ENCODE measurements at regions not wholly inside any gene's neighbourhood (a gene's known extent, or its start where the extent isn't known, plus 50 kb on each side); places are given as distances from the start of the nearest gene placed in this dataset.

GRCh38 chr13:106173346-106173745 is 362.1 kb downstream of the EFNB2 start:
- peak; percentile 88 for DNase-seq

DNA sequence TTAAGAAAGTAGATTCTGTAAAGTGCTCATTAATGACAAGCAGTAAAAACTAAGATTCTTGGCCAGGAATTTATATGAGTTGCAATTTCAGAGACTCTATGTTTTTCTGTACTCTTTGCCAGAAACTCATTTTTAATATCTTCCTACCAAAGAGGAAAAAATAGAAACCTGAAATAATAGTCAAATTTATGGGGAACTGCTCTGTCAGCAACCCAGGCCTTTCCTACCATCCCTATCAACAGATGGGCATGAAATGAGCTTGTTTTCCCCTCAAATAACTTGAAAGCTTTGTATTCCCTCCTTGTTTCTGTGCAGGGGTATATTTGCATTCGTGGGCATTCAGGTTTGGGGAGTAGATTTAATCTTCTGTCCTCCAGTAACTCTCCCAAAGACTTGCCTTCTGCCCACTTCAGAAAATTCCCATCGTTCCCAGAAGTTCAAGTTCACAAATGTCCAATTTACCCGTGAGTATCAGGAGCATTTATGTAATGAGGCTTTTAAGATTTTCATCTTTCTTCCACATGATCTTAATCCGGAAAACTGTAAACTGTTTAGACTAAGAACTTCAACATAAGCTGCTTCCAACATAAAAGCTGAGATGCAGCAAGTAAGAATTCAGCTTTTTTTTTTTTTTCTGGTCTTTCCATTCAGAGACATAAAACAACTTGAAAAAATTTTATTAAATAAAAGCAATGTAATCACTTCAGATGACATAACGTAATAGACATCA is 363.1 kb downstream of the EFNB2 start:
- no peak for DNase-seq

- DNase-seq = no peak
Measured at GRCh38 chr13:106163426-106163825, 372.0 kb downstream of the EFNB2 start.

- no peak for DNase-seq
Measured at GRCh38 chr13:106161146-106161545, 374.3 kb downstream of the EFNB2 start.

GRCh38 chr13:106159295-106160195 is 375.9 kb downstream of the EFNB2 start:
- DNase-seq = no peak

- no peak for DNase-seq
Measured at GRCh38 chr13:106156468-106156867, 379.0 kb downstream of the EFNB2 start.

DNA sequence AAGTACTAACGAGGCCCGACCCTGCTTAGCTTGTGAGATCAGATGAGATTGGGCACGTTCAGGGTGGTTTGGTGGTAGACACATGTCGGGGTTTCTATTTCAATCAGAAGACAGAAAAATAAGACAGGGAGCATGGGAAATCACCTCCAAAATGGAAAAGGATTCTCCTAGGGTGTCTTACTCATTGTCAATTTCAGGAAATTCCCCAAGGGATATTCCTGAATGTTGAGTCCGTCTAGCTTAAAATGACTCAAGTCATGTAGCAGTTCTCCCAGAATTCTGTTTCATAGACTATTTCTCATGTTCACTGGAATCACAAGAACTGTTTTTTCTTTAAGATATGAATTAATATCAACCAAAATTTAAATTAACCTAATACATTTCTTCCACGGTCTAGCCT is 380.1 kb downstream of the EFNB2 start:
- DNase-seq = no peak

- DNase-seq = no peak
Measured at GRCh38 chr13:106153876-106154275, 381.6 kb downstream of the EFNB2 start.

DNA sequence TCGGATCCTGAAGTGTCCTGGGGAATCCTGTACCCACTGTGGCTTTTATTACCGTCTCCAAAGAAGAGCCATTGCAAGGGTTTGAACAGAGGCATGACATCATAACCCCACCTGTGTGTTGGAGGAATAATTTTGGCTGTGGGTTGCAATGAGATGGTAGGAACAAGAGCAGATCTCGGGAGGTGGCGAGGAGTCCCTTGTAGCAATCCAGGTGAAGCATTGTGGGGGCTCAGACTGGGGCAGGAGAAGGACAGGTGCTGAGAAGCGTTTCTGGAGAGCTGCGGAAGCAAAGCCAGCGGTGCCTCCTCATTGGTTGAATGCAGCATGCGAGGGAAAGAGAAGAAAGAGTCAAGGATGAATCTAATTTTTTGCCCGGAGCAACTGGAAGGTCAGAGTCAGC is 382.4 kb downstream of the EFNB2 start:
- DNase-seq = no peak

DNA sequence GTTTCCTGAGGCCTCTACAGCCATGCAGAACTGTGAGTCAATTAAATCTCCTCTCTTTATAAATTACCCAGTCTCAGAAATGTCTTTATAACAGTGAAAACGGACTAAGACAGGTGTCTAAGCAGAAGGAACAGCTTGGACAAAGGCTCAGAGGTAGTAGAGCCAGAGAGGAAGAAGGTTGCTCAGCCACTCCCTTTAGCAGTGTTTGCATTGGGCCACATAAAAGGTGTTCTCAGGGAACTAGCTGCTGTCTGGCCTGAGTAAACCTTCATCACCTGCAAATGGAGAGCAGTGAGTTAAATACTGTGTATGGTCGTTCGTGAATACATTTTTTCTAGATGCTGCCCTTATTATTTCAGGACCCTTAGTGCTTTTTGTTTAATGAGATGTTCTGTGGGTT is 383.4 kb downstream of the EFNB2 start:
- no peak for DNase-seq

GRCh38 chr13:106151056-106151699 is 384.3 kb downstream of the EFNB2 start:
- DNase-seq = no peak

GRCh38 chr13:106145997-106146864 is 389.2 kb downstream of the EFNB2 start:
- no peak for DNase-seq

- no peak for DNase-seq
Measured at GRCh38 chr13:106145070-106145469, 390.4 kb downstream of the EFNB2 start.

- DNase-seq = peak; percentile 45
Measured at GRCh38 chr13:106143930-106144709, 391.3 kb downstream of the EFNB2 start.

- DNase-seq = no peak
Measured at GRCh38 chr13:106143392-106143791, 392.1 kb downstream of the EFNB2 start.

- no peak for DNase-seq
Measured at GRCh38 chr13:106140476-106140875, 395.0 kb downstream of the EFNB2 start.

DNA sequence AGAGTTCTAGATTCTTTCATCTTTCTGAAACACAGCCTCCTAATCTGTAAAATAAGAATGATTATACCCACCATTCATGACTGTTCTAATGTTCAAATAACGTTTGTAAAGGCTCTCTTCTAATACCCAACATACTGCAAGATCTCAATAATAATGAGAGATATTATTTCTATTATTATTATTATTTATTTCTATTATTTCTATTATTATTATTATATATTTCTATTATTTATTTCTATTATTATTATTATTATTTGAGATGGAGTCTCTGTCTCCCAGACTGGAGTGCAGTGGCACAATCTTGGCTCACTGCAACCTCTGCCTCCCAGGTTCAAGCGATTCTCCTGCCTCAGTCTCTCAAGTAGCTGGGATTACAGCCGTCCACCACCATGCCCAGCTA is 395.5 kb downstream of the EFNB2 start:
- no peak for DNase-seq

DNA sequence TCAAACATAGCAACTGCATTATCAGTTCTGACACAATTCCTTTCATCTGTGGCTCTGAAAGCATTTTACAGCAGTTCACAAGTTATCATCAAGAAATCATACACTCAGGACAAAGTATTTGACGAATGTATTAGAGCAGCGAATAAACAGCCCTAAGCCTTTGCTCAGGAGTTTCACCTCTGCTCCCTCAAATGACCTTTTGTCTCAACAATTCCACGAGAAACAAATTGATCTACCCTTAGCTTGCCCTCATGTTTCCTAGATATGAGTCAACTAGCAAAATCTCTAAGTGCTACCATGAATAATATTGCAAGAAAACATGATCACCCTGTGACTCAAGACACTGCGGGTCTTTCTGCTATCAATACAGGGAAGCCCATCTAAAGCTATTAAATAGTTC is 396.1 kb downstream of the EFNB2 start:
- no peak for DNase-seq

DNA sequence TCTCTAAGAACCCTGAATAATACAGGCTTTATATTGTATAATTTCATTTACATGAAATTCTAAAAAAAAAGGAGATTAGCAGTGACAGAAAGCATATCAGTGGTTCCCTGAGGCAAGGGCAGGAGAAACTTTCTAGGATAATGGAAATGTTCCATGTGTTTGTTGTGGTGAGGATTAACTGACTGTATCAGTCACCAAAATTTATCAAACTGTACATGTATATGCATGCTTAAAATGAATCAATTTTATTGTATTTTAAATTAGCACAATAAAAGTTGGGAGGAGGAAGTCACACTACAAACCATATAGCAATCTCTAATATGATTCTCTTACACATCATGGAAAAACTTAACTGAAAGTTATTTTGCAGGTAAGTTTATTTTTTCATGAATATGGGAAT is 396.8 kb downstream of the EFNB2 start:
- no peak for DNase-seq

DNA sequence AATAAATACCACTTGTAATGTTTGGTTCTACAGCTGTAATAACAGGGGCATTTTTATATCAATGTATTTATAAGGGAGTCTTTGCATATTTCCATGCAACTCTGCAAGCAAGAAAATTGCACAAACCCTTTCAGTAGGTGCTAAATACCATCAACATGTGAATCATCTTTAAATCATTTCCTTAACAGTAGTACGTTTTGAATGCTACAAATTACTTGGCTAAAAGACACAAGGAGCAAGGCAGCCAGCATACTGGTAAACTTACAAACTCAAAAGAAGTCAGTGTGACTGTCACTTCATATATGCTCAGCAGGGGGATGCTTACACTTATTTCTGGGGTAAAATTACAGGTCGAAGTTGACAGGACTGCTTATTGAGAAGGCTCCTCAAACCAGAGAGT is 402.4 kb downstream of the EFNB2 start:
- no peak for DNase-seq

GRCh38 chr13:106132216-106132615 is 403.2 kb downstream of the EFNB2 start:
- no peak for DNase-seq

Data from renal pelvis (tissue), 1 donor.